ENCODE measurements at regions not wholly inside any gene's neighbourhood (a gene's known extent, or its start where the extent isn't known, plus 50 kb on each side); places are given as distances from the start of the nearest gene placed in this dataset.

GRCh38 chr14:38342803-38343202, 86.9 kb upstream of the CLEC14A start:
- intact Hi-C loops (cut with micrococcal nuclease) = no loop called here

GRCh38 chr14:38339696-38340095, 83.8 kb upstream of the CLEC14A start:
- intact Hi-C loops (cut with micrococcal nuclease) = no loop called here

GRCh38 chr14:38336298-38336697, 80.4 kb upstream of the CLEC14A start:
- intact Hi-C loops (cut with micrococcal nuclease) = no loop called here

GRCh38 chr14:38330275-38330674, 74.4 kb upstream of the CLEC14A start:
- intact Hi-C loops (cut with micrococcal nuclease) = no loop called here

- intact Hi-C loops (cut with micrococcal nuclease) = no loop called here
Observed at GRCh38 chr14:38329246-38329645, 73.4 kb upstream of the CLEC14A start.

GRCh38 chr14:38316922-38317321, 61.0 kb upstream of the CLEC14A start:
- intact Hi-C loops (cut with micrococcal nuclease) = no loop called here

GRCh38 chr14:38311655-38312054, 55.8 kb upstream of the CLEC14A start:
- intact Hi-C loops (cut with micrococcal nuclease) = no loop called here

- intact Hi-C loops (cut with micrococcal nuclease) = no loop called here
Observed at GRCh38 chr14:38310420-38310995, 54.6 kb upstream of the CLEC14A start.

GRCh38 chr14:38309522-38310277, 53.8 kb upstream of the CLEC14A start:
- intact Hi-C loops (cut with micrococcal nuclease) = no loop called here

Measured in T-helper 2 cell treated with Interferon-gamma antibody and Interleukin-4, amounts not matched to agents 100 ng/mL and 5 ng/mL, for 36 hours (primary cell).